Smooth muscle cell (in vitro differentiated cells): ENCODE measurements at regions not wholly inside any gene's neighbourhood (a gene's known extent, or its start where the extent isn't known, plus 50 kb on each side); places are given as distances from the start of the nearest gene placed in this dataset.

Experiments
- DNase-seq: peaks from one replicate; lab custom pipeline; 2025; ENCODE audit not compliant: unreplicated experiment; lab: John Stamatoyannopoulos, UW
- H2AFZ ChIP-seq: fragments of 200-600 bp; sonication (generic); 2 replicates; pipeline ENCODE4 v1.6.0; 2016; ENCODE audit warnings: antibody characterized with exemption, low read depth, mild to moderate bottlenecking
- H3F3A ChIP-seq: fragments of 200-600 bp; sonication (generic); 2 replicates; pipeline ENCODE4 v1.6.0; 2017; ENCODE audit warnings: antibody characterized with exemption, low read depth
- H3K27ac ChIP-seq: fragments of 200-600 bp; sonication (generic); 2 replicates; pipeline ENCODE4 v1.5.1; 2016; ENCODE audit warnings: low read depth, mild to moderate bottlenecking
- H3K27me3 ChIP-seq: fragments of 200-600 bp; sonication (generic); 2 replicates; pipeline ENCODE4 v1.6.1; 2016; ENCODE audit warnings: low read depth, mild to moderate bottlenecking
- H3K36me3 ChIP-seq: fragments of 200-600 bp; sonication (generic); 2 replicates; pipeline ENCODE4 v1.5.1; 2016; ENCODE audit warnings: low read depth
- H3K4me1 ChIP-seq: fragments of 200-600 bp; sonication (generic); 2 replicates; pipeline ENCODE4 v1.5.1; 2016; ENCODE audit warnings: low read depth
- H3K4me2 ChIP-seq: fragments of 200-600 bp; sonication (generic); 2 replicates; pipeline ENCODE4 v1.6.0; 2016; ENCODE audit warnings: mild to moderate bottlenecking
- H3K4me3 ChIP-seq: fragments of 200-600 bp; sonication (generic); 2 replicates; pipeline ENCODE4 v1.5.1; 2016; ENCODE audit warnings: mild to moderate bottlenecking
- H3K79me2 ChIP-seq: fragments of 200-600 bp; sonication (generic); 2 replicates; pipeline ENCODE4 v1.6.0; 2016; ENCODE audit warnings: low read depth, mild to moderate bottlenecking
- H3K9ac ChIP-seq: fragments of 200-600 bp; sonication (generic); 2 replicates; pipeline ENCODE4 v1.6.0; 2016; ENCODE audit warnings: low read depth
- H3K9me3 ChIP-seq: fragments of 200-600 bp; sonication (generic); replicated peaks from 2 replicates; pipeline ENCODE4 v1.5.1; 2016; ENCODE audit warnings: low read depth
- H4K20me1 ChIP-seq: fragments of 200-600 bp; sonication (generic); 2 replicates; pipeline ENCODE4 v1.6.0; 2016; ENCODE audit warnings: low read depth
- WGBS: methylation state at CpG from one replicate; pipeline ENCODE4 v1.1.7; 2016; ENCODE audit warnings: low lambda C conversion rate; 5-methylcytosine and 5-hydroxymethylcytosine counted together
- TF ChIP-seq, protein P1 (sequence below): fragments of 200-600 bp; sonication (generic); IDR thresholded peaks from 2 replicates; pipeline ENCODE4 v1.5.1; 2017; ENCODE audit warnings: borderline replicate concordance, mild to moderate bottlenecking, antibody characterized with exemption; ENCODE audit not compliant: insufficient read depth, poor library complexity, severe bottlenecking

DNA sequence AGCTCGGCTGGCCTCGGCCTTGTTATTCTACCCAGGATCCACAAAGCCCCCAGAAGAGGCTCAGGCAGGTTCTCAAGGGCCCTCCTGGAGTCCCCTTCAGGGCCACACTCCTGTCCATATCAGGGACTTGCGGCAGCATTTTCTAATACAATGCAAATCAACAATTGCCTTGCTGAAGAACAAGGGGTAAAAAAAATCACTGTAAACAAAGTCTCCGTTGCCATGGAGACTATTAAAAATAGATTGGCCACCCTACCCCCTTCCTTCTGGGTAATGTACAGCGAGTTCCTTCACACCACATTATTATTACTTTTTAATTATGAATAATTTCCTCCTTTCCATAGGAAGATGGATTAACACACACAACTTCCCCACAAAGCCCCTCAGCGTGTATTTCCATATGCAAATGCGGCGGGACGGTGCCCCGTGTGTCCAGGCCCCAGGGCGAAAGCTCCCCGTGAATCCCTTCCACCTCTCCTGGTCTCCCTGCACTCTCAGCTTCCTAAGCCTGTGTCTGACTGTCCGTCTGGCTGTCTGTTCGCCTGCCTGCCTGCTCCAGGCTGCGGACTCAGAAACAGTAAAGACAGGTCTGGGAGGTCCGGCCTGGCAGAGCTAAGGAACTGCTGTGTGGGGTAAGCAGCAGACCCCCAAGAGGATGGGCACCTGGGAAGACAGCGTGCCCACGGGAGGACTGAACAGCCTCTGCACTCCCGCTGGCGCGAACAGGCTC, 196.6 kb downstream of the RBFOX3 start:
- Histone ChIP-seq H3K79me2 (no peaks in the 10 kb centered on the region), H3K4me2 (no peak overlapping the region), H3K4me3 (no peak overlapping the region), H3K9ac (no peak overlapping the region), H3K27me3 (peaks cover 10% of the 10 kb centered on the region), H3K4me1 (no peaks in the 10 kb centered on the region), H3K9me3 (no peaks in the 10 kb centered on the region), H3K36me3 (no peaks in the 10 kb centered on the region), H2AFZ (no peak overlapping the region), H3F3A (no peaks in the 10 kb centered on the region), H3K27ac (no peak overlapping the region), H4K20me1 (no peaks in the 10 kb centered on the region)
- DNase-seq = no peak
- TF ChIP-seq, protein P1, sequence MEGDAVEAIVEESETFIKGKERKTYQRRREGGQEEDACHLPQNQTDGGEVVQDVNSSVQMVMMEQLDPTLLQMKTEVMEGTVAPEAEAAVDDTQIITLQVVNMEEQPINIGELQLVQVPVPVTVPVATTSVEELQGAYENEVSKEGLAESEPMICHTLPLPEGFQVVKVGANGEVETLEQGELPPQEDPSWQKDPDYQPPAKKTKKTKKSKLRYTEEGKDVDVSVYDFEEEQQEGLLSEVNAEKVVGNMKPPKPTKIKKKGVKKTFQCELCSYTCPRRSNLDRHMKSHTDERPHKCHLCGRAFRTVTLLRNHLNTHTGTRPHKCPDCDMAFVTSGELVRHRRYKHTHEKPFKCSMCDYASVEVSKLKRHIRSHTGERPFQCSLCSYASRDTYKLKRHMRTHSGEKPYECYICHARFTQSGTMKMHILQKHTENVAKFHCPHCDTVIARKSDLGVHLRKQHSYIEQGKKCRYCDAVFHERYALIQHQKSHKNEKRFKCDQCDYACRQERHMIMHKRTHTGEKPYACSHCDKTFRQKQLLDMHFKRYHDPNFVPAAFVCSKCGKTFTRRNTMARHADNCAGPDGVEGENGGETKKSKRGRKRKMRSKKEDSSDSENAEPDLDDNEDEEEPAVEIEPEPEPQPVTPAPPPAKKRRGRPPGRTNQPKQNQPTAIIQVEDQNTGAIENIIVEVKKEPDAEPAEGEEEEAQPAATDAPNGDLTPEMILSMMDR = no peak
- 77% methylated on average over 20 of the region's 21 CpGs for WGBS

DNA sequence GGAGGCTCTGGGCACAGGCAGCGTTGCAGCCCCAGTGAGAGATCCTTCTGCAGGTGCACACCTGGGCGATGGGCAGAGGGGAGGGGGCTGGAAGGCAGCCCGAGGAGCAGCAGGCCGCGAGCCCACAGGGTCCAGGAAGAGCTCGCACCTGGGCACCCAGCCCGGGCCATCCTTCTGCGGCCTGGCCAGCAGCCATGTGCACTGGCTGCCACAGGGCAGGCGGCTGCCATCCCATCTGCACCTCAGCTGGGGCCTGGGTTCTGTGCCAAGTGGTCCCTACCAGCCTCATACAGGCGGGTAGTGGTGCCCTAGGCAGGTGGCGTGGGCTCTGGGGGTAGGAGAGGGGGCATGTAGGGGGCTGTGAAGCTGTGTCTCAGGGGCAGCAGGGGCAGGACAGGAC, 197.2 kb downstream of the RBFOX3 start:
- Histone ChIP-seq H3K9me3 (no peaks in the 10 kb centered on the region), H2AFZ (no peak overlapping the region), H3K79me2 (no peaks in the 10 kb centered on the region), H3K36me3 (no peaks in the 10 kb centered on the region), H3K27me3 (peaks cover 10% of the 10 kb centered on the region), H4K20me1 (no peaks in the 10 kb centered on the region), H3K4me3 (no peak overlapping the region), H3K4me1 (no peaks in the 10 kb centered on the region), H3K4me2 (no peak overlapping the region), H3K27ac (no peak overlapping the region), H3K9ac (no peak overlapping the region), H3F3A (no peaks in the 10 kb centered on the region)
- no peak for DNase-seq
- WGBS = 92% methylated on average over 11 of the region's 11 CpGs
- TF ChIP-seq, protein P1 = no peak

DNA sequence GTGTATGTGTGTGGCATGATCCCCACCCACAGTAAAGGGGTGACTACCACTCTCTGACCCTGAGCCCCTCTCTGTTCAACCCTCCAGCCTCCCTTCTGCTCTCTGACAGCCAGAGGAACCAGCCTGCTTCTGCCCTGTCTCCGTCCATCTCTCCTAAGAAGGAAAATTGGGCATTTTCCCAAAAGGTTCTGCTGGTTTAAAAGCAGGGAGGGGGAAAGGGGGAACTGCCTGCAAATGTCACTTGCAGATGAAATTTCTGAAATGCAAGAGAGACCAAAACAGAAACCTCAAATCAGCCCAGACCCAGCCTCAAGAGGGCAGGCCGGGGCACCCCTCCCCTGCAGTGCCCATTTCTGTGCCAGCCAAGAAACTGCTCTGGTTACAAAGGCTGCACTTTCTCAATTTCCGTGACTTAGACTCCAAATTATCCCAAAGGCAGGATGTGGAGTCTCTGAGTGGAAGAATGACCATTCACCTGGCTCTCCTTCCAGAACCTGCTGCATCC, 197.9 kb downstream of the RBFOX3 start:
- TF ChIP-seq, protein P1 = no peak
- WGBS = 90% methylated on average over 3 of the region's 3 CpGs
- H3K4me1 ChIP-seq = no peaks in the 10 kb centered on the region
- no peaks in the 10 kb centered on the region for H3K79me2 ChIP-seq
- H3K36me3 ChIP-seq = no peaks in the 10 kb centered on the region
- no peak overlapping the region for H3K4me3 ChIP-seq
- H3K27ac ChIP-seq = no peak overlapping the region
- H4K20me1 ChIP-seq = no peaks in the 10 kb centered on the region
- H3K9ac ChIP-seq = no peak overlapping the region
- H3K9me3 ChIP-seq = no peaks in the 10 kb centered on the region
- no peak overlapping the region for H3K4me2 ChIP-seq
- H3F3A ChIP-seq = no peaks in the 10 kb centered on the region
- peaks cover 14% of the 10 kb centered on the region for H3K27me3 ChIP-seq
- no peak for DNase-seq
- no peak overlapping the region for H2AFZ ChIP-seq

DNA sequence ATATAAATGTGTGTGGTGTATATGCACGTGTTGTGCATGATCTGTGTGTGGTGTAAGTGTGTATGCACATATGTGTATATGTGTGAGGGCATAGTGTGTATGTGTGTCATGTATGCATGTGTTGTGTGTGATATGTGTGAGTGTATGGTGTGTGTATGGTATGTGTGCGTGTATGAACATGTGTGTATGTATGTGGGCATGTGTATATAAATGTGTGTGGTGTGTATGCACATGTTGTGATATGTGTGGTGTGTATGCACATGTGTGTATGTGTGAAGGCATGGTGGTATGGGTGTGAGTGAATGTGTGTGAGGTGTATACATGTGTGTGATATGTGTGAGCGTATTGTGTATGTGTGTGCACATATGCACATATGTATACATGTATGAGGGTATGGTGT, 198.7 kb downstream of the RBFOX3 start:
- Histone ChIP-seq H4K20me1 (no peaks in the 10 kb centered on the region), H3K27me3 (peaks cover 16% of the 10 kb centered on the region), H3F3A (no peaks in the 10 kb centered on the region), H3K27ac (no peak overlapping the region), H3K9me3 (no peaks in the 10 kb centered on the region), H3K9ac (no peak overlapping the region), H3K4me1 (no peaks in the 10 kb centered on the region), H3K4me3 (no peak overlapping the region), H3K36me3 (no peaks in the 10 kb centered on the region), H3K4me2 (no peak overlapping the region), H3K79me2 (no peaks in the 10 kb centered on the region), H2AFZ (no peak overlapping the region)
- WGBS = 83% methylated on average over 3 of the region's 3 CpGs
- DNase-seq = no peak
- TF ChIP-seq, protein P1 = no peak
